Fibroblast of skin of abdomen (primary cell): ENCODE measurements at regions not wholly inside any gene's neighbourhood (a gene's known extent, or its start where the extent isn't known, plus 50 kb on each side); places are given as distances from the start of the nearest gene placed in this dataset.
"Not testable (repeated sequence)": the region's sequence is repeated elsewhere in the genome, so short reads cannot be mapped to it uniquely, and the experiment has no call there.

Experiments used
- DNase-seq: peaks from one replicate; pipeline ENCODE4 v3.0.0-alpha.2; 2013

GRCh38 chr18:60894254-60894945, 438.8 kb upstream of the CDH20 start:
- DNase-seq: no peak

- DNase-seq: no peak
These were observed 438.0 kb upstream of the CDH20 start for GRCh38 chr18:60895181-60895580.

DNA sequence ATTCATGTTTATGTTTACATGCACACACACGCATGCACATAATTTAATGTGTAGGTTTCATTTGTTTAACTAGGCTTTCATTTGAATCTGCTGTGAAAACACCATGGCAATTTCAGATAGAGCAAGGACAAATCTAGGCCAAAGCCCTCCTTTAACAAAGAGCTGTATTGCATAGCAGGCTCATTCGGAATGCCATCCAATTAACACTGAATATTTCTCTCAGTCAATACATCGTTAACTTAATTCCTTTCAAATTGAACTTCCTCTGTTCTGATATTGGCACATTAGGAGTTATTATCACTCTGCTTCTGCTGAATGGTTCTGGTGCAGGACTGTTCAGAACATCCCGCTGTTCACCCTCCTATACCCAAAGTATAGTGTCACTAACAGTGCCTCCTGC, 435.1 kb upstream of the CDH20 start:
- DNase-seq: no peak

DNA sequence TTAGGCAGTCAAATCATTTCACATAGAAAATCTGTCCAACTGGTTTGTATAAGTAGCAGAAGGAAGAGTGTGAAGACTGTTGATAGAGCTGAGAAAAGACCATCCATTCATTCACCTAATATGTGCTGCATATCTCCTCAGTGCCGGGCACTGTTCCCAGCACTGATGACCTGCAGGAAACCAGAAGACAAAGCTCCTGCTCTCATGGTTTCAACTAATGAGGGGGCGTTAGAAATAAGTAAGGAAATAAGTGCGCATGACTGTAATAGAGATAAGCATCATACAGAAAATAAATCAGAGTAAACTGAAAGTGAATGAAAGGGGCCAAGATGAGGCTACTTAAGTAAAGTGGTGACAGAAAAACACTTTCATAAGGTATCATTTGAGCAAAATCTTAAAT, 427.5 kb upstream of the CDH20 start:
- DNase-seq: no peak

GRCh38 chr18:60910534-60910933, 422.7 kb upstream of the CDH20 start:
- no peak for DNase-seq

- DNase-seq: no peak
These were observed 421.7 kb upstream of the CDH20 start for GRCh38 chr18:60911504-60911903.

- no peak for DNase-seq
These were observed 418.1 kb upstream of the CDH20 start for GRCh38 chr18:60915160-60915559.

- not testable (repeated sequence) for DNase-seq
These were observed 414.4 kb upstream of the CDH20 start for GRCh38 chr18:60918862-60919261.

- DNase-seq: no peak
These were observed 407.3 kb upstream of the CDH20 start for GRCh38 chr18:60925892-60926291.

GRCh38 chr18:60929966-60930365, 403.3 kb upstream of the CDH20 start:
- DNase-seq: no peak

DNA sequence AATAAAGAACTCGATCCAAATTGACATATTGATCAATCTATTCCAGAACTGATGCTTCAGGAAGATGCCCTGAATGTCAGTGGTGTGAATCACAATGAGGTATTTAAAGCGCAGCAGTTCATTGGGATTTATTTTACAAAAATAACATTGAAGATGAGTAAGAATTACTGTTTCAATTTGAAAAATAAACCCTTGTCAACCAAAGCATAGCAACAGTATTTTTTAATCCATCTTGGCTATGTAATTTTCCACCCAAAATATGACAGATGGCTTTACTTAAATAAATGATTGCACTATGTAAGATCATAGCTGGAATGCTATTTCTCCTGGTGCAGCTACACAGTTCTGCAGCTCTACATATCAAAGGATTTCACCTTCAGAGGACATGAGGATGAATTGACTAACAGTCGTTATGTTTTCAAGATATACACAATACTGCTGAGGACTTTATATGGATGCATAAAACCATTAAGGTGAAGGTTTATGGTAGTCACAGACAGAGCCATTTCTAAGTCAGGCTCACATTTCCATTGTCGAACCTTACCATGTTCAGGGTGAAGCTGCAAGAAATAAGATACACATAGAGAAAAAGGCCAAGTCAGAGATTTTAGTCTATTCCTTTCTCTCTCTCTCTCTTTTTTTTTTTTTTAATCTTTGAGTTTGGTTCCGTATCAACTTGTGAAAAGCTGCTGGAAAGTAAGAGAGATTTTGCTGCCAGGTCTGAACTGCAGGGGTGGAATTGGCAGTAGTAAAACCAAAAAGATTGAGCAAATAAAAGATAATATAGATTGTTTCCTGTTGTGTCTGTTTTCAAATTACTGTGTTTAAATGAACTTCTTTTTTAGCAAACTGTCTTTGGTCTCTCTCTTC, 398.0 kb upstream of the CDH20 start:
- DNase-seq: peak; percentile 41

- DNase-seq: no peak
These were observed 397.1 kb upstream of the CDH20 start for GRCh38 chr18:60936101-60936500.

DNA sequence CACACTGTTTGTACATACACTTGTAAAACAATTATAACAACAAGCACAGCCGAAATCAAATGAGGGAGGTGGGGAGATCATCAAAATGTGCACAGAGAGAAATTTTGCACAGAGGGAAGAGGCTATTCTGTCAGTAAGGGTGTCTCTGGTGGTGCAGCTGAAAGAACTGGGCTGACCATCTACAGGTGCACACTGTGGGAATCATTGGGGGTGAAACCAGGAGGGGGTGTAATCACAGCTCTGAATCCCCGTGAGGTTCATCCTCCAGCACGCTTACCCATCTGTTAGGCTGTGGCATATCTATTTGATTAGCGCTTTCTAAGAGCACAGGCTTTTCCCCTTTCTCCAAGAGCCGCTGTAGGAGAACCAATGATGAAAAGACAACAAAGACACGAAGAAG, 389.9 kb upstream of the CDH20 start:
- DNase-seq: no peak

DNA sequence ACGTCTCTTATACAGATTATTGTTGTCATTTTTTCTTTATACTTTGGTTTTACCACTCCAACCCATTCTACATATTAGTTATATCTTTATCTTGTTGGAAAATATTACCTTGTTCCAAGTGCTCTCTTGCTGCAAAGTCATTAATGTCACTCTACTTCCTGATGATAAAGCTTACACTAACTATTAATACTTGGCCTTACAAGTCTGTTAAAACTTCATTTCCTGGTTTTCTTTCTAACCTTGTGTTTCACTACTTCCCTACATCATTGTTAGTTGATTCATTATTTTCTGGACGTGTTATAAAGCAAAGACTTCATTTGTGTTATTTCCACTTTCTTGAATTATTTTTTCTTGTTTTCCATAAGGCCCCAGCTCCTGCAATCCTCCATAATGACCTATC, 382.6 kb upstream of the CDH20 start:
- DNase-seq: no peak

DNA sequence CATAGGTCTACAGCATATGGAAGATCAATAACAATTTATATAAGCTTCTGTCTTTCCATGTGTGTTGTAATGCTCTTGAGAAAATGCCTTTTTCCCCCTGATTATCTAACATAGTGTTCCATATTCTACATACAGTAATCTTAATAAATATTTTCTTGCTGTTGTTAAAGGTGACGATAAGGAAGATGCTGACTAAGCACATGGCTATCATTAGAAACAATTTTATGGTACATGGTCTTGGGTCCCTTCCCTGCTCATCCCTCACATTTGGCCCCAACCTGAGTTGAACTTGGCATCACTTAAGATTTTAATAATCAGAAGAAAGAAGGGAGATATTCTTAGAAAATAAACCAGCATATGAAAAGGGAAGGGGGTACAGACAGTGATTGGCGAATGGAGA, 382.1 kb upstream of the CDH20 start:
- DNase-seq: no peak

DNA sequence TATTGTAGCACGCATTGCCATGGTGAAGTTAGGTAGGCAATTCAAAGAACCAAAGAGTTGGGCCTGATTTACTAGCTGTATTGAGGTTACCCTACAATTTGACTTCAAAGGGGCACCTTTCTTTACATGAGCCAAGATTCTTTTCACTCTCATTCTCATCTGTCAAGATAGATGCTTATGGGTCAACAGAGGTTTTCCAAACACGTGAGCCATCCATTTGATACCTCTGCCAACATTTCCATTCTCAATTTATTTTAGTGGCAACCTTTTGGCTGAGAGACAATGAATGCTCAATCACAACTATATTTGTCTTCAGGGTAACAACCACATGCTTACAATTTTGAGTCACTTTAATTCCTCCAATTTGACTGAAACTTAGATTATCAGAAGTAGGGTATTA, 370.6 kb upstream of the CDH20 start:
- no peak for DNase-seq

DNA sequence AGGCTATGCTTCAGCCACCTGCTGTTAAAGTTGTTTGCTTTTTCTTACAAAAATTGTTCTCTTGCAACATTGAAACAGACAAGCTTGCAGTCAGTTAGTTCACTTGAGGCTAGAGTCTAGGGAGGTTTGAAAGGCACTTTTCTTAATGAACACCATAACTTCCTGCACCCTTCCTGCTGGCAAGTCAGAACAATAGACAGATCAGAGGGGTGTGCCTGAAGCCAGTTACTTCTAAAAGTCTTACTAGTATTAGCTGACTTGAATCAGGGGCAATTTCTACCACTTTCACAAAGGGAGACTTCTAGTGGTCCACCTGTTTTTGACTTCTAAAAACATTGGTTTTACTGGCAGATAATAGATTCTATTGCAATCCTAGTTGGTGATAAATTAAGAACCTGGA, 367.4 kb upstream of the CDH20 start:
- no peak for DNase-seq

DNA sequence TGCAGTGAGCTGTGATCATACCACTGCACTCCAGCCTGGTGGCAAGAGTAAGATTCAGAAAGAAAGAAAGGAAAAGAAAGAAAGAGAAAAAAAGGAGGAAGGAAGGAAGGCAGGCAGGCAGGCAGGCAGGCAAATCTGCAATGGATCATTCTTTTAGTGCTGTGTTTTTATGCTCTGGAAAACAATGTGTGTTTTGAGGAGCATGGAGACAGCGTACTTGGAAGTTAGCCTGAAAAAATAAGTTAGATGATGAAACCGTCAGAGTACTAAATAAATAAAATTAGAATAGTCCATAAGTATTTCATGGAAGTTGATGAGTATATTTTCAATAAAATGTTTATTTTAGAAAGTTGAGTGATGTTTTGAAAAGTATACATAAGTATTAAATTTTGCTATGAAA, 366.4 kb upstream of the CDH20 start:
- no peak for DNase-seq

GRCh38 chr18:60975420-60975819, 357.8 kb upstream of the CDH20 start:
- DNase-seq: no peak

- no peak for DNase-seq
These were observed 356.3 kb upstream of the CDH20 start for GRCh38 chr18:60976976-60977375.

- peak; percentile 88 for DNase-seq
These were observed 354.9 kb upstream of the CDH20 start for GRCh38 chr18:60978338-60978737.

DNA sequence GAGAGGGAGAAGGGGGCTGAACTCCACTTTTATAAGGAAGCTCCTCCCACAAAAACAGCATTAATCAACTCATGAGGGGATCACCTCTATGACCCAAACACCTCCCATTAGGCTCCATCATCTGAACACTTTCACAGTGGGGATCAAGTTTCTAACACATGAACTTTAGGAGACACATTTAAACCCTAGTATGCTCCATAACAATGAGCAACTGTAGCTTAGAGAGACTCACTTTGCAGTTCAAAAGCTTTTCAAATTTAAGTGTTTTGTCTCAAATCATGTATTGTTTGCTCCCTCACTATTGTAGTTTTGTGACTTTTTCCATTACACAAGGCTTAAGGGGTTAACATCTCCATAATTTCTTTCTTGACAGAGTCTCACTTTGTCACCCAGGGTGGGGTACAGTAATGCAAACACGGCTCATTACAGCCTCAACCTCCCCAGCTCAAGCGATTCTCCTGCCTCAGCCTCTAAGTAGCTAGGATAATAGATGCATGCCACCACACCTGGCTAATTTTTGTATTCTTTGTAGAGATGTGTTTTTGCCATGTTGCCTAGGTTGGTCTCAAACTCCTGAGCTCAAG, 352.7 kb upstream of the CDH20 start:
- DNase-seq: no peak

DNA sequence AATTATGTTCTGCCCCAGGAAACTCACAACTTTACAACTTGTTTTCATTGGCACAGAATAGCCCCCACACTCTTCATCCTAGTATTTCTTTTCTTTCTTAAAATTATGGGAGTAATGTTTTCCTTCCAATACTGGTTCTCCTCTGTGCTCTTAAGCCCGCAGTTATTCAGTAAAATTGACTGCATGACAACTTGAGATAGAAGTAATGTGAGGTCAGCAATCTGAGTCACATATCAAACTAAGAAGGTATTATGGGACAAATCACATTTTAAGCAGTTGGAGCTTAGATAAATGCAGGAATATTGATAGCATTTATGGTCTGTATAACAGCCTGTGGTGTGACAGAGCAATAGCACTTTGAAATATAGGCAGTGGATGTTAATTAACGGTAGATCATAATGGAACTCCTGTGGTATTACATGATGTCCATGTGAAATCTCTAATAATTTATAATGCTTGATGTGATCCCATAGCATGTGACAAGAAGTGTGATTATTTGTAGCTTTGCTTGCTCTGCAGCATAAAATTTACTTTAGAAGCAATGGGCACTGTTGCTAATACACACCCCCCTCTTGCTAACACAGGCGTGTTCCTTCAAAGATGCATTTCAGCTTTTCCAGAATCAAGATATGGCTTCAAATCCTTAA, 351.4 kb upstream of the CDH20 start:
- no peak for DNase-seq
